K562 (cell line): ENCODE measurements at regions not wholly inside any gene's neighbourhood (a gene's known extent, or its start where the extent isn't known, plus 50 kb on each side); places are given as distances from the start of the nearest gene placed in this dataset.

Experiments used
- CBX5 ChIP-seq: IDR thresholded peaks from 2 replicates; pipeline ENCODE4 v1.6.1; 2014; ENCODE audit warnings: low read depth, borderline replicate concordance
- EZH2 ChIP-seq: IDR thresholded peaks from 2 replicates; pipeline ENCODE4 v1.6.1; 2012; ENCODE audit warnings: low read depth, mild to moderate bottlenecking, inconsistent platforms, low read length, borderline replicate concordance
- FOSL1 ChIP-seq: fragments of 200-800 bp; sonication (Bioruptor generic); conservative IDR thresholded peaks from 2 replicates; pipeline ENCODE4 v1.6.1; 2016; ENCODE audit warnings: missing genetic modification characterization, missing compliant biosample characterization
- POLR2A ChIP-seq: fragments of 450-650 bp; conservative IDR thresholded peaks from 2 replicates; pipeline ENCODE4 v1.6.1; 2016
- POLR2AphosphoS5 ChIP-seq: IDR thresholded peaks from 2 replicates; pipeline ENCODE4 v1.6.1; 2011; ENCODE audit warnings: mild to moderate bottlenecking, low read depth, low read length, moderate library complexity; ENCODE audit not compliant: control insufficient read depth, insufficient read depth
- SMC3 ChIP-seq: conservative IDR thresholded peaks from 2 replicates; pipeline ENCODE4 v1.6.1; 2011; ENCODE audit warnings: low read depth, low read length, improper control_type of control experiment; ENCODE audit not compliant: insufficient read depth
- STAT5B ChIP-seq: fragments of 250-450 bp; sonication (Bioruptor Pico); IDR thresholded peaks from 2 replicates; pipeline ENCODE4 v1.8.0; 2021; ENCODE audit warnings: mild to moderate bottlenecking, inconsistent platforms
- ZNF280B ChIP-seq: fragments of 250-450 bp; sonication (Bioruptor Pico); IDR thresholded peaks from 2 replicates; pipeline ENCODE4 v1.5.1; 2021; ENCODE audit warnings: mild to moderate bottlenecking
- ZNF561 ChIP-seq: fragments of 450-650 bp; formaldehyde crosslinking; conservative IDR thresholded peaks from 2 replicates; pipeline ENCODE4 v1.4.0; 2020; ENCODE audit warnings: mild to moderate bottlenecking, moderate library complexity

- no peak for TF ChIP-seq CBX5
- TF ChIP-seq ZNF561 (CRISPR knock-in tag) = no peak
- no peak for TF ChIP-seq EZH2
- TF ChIP-seq POLR2A = no peak
- no peak for TF ChIP-seq POLR2AphosphoS5
- no peak for TF ChIP-seq STAT5B (CRISPR knock-in tag)
- TF ChIP-seq ZNF280B (CRISPR knock-in tag) = no peak
- TF ChIP-seq SMC3 = no peak
- no peak for TF ChIP-seq FOSL1 (tag)
Measured at GRCh38 chr5:97888439-97888838, 705.4 kb upstream of the RIOK2 start.
